ENCODE measurements at regions not wholly inside any gene's neighbourhood (a gene's known extent, or its start where the extent isn't known, plus 50 kb on each side); places are given as distances from the start of the nearest gene placed in this dataset.

GRCh38 chrX:97763981-97764380, 880.3 kb downstream of the RPA4 start:
- DNase-seq, result no peak
- intact Hi-C loops (cut with DNase I), result no loop called here

GRCh38 chrX:97766501-97767095, 882.9 kb downstream of the RPA4 start:
- DNase-seq, result no peak

GRCh38 chrX:97787311-97787710, 903.6 kb downstream of the RPA4 start:
- intact Hi-C loops (cut with DNase I), result no loop called here
- no peak for DNase-seq

More at GRCh38 chrX:97766501-97767095, 882.9 kb downstream of the RPA4 start:
- intact Hi-C loops (cut with DNase I), result no loop called here

DNA sequence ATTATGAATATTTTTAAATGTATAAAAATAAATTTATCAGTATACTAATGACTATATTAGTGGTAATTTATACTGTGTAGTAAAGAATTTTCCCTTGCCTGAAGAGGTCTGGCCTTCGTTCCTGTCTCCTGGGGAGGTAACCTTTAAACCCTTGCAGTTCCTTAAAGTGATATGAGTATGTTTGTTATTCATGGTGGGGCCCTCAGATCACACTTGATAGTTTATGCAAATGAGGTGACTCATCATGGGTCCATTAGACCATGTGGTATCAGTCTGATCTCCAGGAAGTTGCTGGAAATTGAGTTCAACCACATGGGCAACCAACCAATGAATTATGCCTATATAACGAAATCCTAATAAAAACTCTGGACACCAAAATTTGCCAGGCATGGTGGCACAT, 904.1 kb downstream of the RPA4 start:
- DNase-seq, result no peak
- intact Hi-C loops (cut with DNase I), result no loop called here

GRCh38 chrX:97790850-97791249, 907.1 kb downstream of the RPA4 start:
- intact Hi-C loops (cut with DNase I), result no loop called here
- DNase-seq, result no peak

DNA sequence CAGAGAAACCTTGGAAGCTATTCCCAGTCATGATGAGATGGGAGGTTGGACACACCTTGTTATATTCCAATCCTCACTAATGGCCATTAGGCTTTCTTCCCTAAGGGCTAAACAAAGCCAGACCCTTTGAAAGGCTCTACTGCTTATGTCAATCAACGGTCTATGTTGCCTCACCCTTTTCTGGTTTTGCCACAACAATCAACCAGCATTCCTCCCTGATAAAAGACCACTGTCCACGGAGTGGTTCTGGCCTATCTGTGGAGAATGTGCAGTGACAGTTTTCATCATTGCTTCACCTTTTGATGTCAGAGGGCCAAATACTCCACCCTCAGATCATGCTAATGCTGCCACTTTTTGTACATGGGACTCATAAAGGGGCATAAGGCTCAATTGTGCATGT, 913.4 kb downstream of the RPA4 start:
- intact Hi-C loops (cut with DNase I), result no loop called here
- DNase-seq, result no peak

DNA sequence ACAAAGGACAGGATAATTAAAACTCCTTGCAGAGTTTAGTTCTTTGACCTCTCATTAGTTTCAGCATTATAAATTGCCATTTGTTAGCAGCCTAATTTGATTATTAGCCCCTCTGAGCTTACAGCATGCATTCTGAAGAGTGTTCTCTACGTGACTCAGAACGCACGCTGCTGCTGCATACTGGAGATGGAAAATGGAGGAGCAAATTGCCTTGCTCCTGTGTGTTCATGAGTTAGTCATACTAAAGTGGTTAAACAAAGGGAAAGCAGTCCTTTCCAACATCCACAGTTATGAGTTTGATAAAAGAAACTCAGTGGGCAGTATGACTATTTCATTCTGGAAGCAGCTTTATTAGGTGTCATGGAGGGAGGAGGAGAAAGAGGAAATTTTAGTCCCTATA, 922.5 kb downstream of the RPA4 start:
- no peak for DNase-seq
- intact Hi-C loops (cut with DNase I), result no loop called here

GRCh38 chrX:97806946-97807345, 923.2 kb downstream of the RPA4 start:
- DNase-seq, result no peak
- intact Hi-C loops (cut with DNase I), result no loop called here

DNA sequence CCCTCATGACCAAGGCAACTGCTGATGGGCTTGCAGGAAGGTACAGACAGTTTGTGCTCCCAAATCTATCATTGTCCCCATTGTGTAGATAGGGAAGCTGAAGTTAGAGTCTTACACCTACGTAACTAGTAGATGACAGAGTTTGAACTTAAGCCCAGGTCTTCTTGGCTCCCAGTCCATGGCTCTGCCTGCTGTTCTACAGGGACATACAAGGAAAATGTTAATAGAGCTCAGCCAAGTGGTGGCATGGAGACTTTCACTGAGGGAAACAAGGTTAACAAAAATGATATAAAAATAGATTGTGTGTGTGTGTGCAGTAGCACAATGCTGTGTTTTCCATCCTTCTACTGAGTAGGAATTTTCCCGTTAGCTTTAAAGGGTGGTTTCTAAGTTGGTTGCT, 936.5 kb downstream of the RPA4 start:
- no peak for DNase-seq

DNA sequence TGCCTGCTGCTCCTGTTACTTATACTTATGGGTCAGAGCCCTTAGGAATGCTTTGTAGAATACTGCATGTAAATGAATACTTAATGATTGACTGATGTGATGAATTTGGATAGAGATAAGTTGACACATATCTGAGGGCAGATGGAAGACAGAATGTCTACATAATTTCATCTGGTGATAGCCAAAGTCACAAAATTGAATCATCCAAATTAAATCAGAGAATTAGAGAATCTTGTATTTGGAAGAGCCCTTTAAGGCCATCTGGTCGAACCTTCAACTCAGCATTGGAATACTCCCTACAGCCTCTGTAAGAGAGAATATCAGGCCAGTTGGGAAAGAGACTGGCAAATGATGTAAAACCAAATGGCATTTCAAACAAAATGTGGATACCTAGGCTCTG, 944.8 kb downstream of the RPA4 start:
- intact Hi-C loops (cut with DNase I), result no loop called here
- no peak for DNase-seq

More for the DNA sequence above, 936.5 kb downstream of the RPA4 start:
- intact Hi-C loops (cut with DNase I), result no loop called here

DNA sequence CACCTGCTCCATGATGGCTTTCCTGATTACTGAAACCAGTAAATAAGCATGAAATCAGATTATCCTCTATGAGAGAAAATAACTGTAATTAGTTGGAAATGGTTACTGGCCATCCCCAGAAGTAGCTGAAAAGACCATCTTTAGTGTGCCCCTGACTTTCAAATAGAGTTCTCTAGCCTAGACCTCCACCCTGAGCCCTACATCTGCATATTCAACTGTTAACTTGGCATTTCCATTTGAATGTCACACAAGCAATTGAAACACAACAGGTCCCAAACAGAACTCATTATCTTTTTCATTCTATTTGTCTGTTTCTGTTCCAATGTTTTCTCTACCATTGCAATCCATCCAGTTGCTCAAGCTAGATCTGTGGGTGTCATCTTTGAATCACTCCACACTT, 952.3 kb downstream of the RPA4 start:
- no peak for DNase-seq
- intact Hi-C loops (cut with DNase I), result no loop called here

DNA sequence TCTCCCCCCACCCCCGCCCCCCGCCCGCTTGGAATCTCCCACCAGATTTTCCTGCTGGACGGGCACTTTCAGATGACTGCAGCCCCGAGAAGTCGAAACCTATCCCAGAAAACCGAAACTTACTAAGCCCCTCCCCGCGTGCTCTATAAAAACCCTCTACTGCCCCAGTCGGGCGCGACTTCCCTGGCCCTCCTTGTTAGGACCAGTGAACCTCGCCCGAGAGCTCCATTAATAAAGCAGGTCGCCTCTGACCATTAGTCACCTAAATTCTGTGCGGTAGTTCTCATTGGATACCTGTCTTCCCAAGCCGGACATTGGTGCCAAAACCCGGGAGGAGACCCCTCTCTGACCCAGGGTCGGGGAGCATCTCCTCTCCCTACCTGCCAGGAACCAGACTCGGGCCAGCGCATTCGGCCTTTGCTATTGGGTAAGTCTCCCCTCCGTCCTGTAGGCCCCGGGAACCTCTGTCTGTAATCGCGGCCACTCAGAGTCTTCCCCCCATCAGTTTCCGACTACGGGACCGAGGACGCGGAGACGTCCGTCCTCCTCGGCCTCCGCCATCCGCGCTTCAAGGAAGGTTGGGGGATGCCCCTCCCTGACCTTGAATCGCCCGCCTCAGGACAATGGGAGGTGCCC, 958.0 kb downstream of the RPA4 start:
- DNase-seq, result peak in 2 of 10 donors; percentile 39 to 72
- intact Hi-C loops (cut with DNase I), result no loop called here

GRCh38 chrX:97842468-97843199, 958.9 kb downstream of the RPA4 start:
- intact Hi-C loops (cut with DNase I), result no loop called here
- peak in 2 of 10 donors; percentile 73 to 76 for DNase-seq

DNA sequence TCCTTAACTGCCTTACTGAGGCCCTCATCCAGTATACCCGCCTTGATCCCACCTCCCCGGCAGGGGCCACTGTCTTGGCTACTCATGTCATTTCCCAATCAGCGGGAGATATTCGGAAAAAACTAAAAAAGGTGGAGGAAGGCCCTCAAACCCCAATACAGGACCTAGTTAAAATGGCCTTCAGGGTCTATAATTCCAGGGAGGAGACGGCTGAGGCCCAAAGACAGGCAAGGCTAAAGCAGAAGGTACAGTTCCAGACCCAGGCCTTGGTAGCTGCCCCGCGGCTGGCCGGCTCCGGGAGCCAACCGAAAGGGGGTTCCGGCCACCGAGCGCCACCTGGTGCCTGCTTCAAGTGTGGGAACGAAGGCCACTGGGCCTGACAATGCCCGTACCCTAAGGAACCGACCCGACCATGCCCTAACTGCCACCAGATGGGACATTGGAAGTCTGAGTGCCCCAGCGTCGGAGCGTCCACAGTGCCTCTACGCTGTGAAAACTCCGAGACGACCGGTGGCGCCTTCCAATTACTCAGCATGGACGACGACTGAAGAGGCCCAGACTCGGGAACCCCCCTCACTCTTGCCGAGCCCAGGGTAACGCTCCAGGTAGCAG, 959.6 kb downstream of the RPA4 start:
- intact Hi-C loops (cut with DNase I), result no loop called here
- DNase-seq, result peak in 3 of 10 donors; percentile 46 to 62 (median 56)

DNA sequence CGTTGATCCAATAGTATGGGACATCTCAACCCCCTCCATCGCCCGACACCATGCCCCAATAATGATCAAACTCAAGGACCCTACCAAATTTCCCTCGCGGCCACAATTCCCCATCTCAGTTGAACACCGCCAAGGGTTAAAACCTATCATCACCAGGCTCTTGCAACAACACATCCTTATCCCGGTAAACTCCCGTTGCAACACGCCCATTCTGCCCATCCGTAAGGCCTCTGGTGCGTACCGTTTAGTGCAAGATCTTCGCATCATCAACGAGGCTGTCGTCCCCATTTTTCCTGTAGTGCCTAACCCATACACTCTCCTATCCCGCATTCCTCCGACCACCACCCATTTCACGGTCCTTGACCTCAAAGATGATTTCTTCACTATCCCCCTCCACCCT, 960.5 kb downstream of the RPA4 start:
- intact Hi-C loops (cut with DNase I), result no loop called here
- DNase-seq, result peak in 1 of 10 donors; percentile 42

GRCh38 chrX:97844943-97845342, 961.2 kb downstream of the RPA4 start:
- peak in 1 of 10 donors; percentile 37 for DNase-seq
- intact Hi-C loops (cut with DNase I), result no loop called here

- peak in 1 of 10 donors; percentile 13 for DNase-seq
- intact Hi-C loops (cut with DNase I), result no loop called here
Observed at GRCh38 chrX:97845451-97845850, 961.7 kb downstream of the RPA4 start.

GRCh38 chrX:97846228-97846627, 962.5 kb downstream of the RPA4 start:
- intact Hi-C loops (cut with DNase I), result no loop called here
- peak in 2 of 10 donors; percentile 41 to 76 for DNase-seq

DNA sequence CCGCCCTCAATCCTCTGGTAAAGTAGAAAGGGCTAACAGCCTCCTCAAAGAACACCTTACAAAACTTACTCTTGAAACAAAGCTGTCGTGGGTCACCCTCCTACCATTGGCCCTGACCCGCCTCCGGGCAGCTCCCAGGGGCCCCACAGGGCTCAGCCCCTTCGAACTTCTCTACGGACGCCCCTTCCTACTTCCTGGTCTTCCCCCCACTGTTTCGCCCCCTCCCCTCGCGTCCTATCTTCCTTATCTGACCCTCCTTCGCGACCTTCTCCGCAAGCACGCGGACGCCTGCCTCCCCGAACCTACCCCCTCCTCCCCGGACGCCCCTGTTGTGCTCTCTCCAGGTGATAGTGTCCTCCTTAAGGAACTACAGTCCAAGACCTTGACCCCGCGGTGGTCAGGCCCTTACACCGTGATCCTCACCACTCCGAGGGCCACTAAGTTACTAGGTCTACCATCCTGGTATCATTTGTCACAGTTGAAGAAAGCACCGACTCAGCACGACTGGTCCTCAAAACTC, 963.1 kb downstream of the RPA4 start:
- peak in 2 of 10 donors; percentile 57 to 59 for DNase-seq
- intact Hi-C loops (cut with DNase I), result no loop called here

- peak in 2 of 10 donors; percentile 40 to 59 for DNase-seq
Observed at GRCh38 chrX:97847885-97848679, 964.4 kb downstream of the RPA4 start.

More at GRCh38 chrX:97847885-97848679, 964.4 kb downstream of the RPA4 start:
- intact Hi-C loops (cut with DNase I), result no loop called here
